ENCODE measurements at regions not wholly inside any gene's neighbourhood (a gene's known extent, or its start where the extent isn't known, plus 50 kb on each side); places are given as distances from the start of the nearest gene placed in this dataset.

- no peak for TF ChIP-seq CTCF (IDR thresholded peaks at IDR 0.05)
- TF ChIP-seq POLR2AphosphoS5 (IDR thresholded peaks at IDR 0.05) = no peak
Measured at GRCh38 chr5:169422087-169422486, 121.1 kb upstream of the SLIT3 start.

All from prostate gland (tissue), 2 donors.